A549 (cell line): ENCODE measurements at regions not wholly inside any gene's neighbourhood (a gene's known extent, or its start where the extent isn't known, plus 50 kb on each side); places are given as distances from the start of the nearest gene placed in this dataset.
A peak's percentile ranks its signal among the peaks of the same experiment; 100 is the strongest.

Source experiments
- ATAC-seq, 2 experiments: fragments of 200-7000 bp in 1 of 2; fragments of >200 bp in 1 of 2; cut with Nextera tagmentation in 1 of 2; cut with Tn5 transposase in 1 of 2; 3 replicates each; pipeline versions ENCODE4 v1.8.0 to v1.9.1; 2018 to 2020; ENCODE audit warnings: mild to moderate bottlenecking in 1 of 2, moderate library complexity in 1 of 2
- CTCF ChIA-PET: fragments of 300-600 bp; sonication (Branson Sonifier 250); formaldehyde crosslinking; extraction: SDS; loops from one replicate; lab custom pipeline; 2021; ENCODE audit warnings: antibody characterized with exemption, inconsistent platforms; lab: Yijun Ruan, JAX
- POLR2A ChIA-PET: fragments of 350-600 bp; formaldehyde crosslinking; extraction: SDS; loops from one replicate; lab custom pipeline; 2021; ENCODE audit warnings: antibody characterized with exemption, inconsistent platforms; lab: Yijun Ruan, JAX
- DNase-seq, 2 experiments: peaks; one replicate each; pipeline versions ENCODE4 v3.0.0 to v3.0.0-alpha.2; 2011 to 2016; ENCODE audit warnings: low read depth in 1 of 2, low spot score in 1 of 2
- FAIRE-seq: peaks from 2 replicates; lab custom pipeline; 2011; peaks lifted over from hg19 to GRCh38; lab: Jason Lieb, UNC
- H3K27ac ChIP-seq, 2 experiments: fragments of >200 bp; sonication (Bioruptor Twin); formaldehyde crosslinking; 3 replicates each; pipeline ENCODE4 v1.5.1; 2016 to 2017
- H3K4me1 ChIP-seq: fragments of >200 bp; sonication (Bioruptor Twin); formaldehyde crosslinking; 3 replicates; pipeline ENCODE4 v1.6.1; 2016
- H3K4me2 ChIP-seq: fragments of >200 bp; sonication (Bioruptor Twin); formaldehyde crosslinking; 3 replicates; pipeline ENCODE4 v1.6.1; 2016
- H3K4me3 ChIP-seq: fragments of >200 bp; sonication (Bioruptor Twin); formaldehyde crosslinking; 3 replicates; pipeline ENCODE4 v1.5.1; 2016
- H3K9me3 ChIP-seq: fragments of >200 bp; sonication (Bioruptor Twin); formaldehyde crosslinking; 3 replicates; pipeline ENCODE4 v1.6.1; 2016
- BHLHE40 ChIP-seq: IDR thresholded peaks from 2 replicates; pipeline ENCODE4 v1.6.1; 2012; ENCODE audit warnings: low read depth, low read length, inconsistent platforms
- CHD2 ChIP-seq: fragments of 150-350 bp; IDR thresholded peaks from 2 replicates; pipeline ENCODE4 v1.6.1; 2014; ENCODE audit warnings: low read length; ENCODE audit not compliant: partially characterized antibody
- CHD4 ChIP-seq: fragments of 200-600 bp; sonication (generic); IDR thresholded peaks from 2 replicates; pipeline ENCODE4 v1.6.1; 2016; ENCODE audit warnings: antibody characterized with exemption, mild to moderate bottlenecking, borderline replicate concordance
- CTCF ChIP-seq: fragments of >200 bp; sonication (Bioruptor Twin); formaldehyde crosslinking; IDR thresholded peaks from 3 replicates; pipeline ENCODE4 v1.5.1; 2016
- ELK1 ChIP-seq: fragments of 150-350 bp; IDR thresholded peaks from 2 replicates; pipeline ENCODE4 v1.6.1; 2014; ENCODE audit warnings: low read depth, mild to moderate bottlenecking, low read length
- EP300 ChIP-seq, 2 experiments: fragments of >200 bp; sonication (Bioruptor Twin); formaldehyde crosslinking; IDR thresholded peaks; 2 replicates in 1 of 2; 3 replicates in 1 of 2; pipeline ENCODE4 v1.6.1; 2016 to 2017
- FOXS1 ChIP-seq: fragments of 250-450 bp; sonication (Bioruptor Pico); IDR thresholded peaks from 2 replicates; pipeline ENCODE4 v1.5.0; 2020; ENCODE audit warnings: mild to moderate bottlenecking, moderate library complexity
- HDAC2 ChIP-seq: fragments of 200-600 bp; sonication (generic); IDR thresholded peaks from 2 replicates; pipeline ENCODE4 v1.6.1; 2016
- HEYL ChIP-seq: fragments of 250-450 bp; sonication (Bioruptor Pico); IDR thresholded peaks from 2 replicates; pipeline ENCODE4 v1.8.0; 2021; ENCODE audit warnings: mild to moderate bottlenecking, moderate library complexity
- HMGXB4 ChIP-seq: fragments of 250-450 bp; sonication (Bioruptor Pico); IDR thresholded peaks from 2 replicates; pipeline ENCODE4 v1.5.0; 2021; ENCODE audit warnings: mild to moderate bottlenecking, moderate library complexity, borderline replicate concordance
- HOXA7 ChIP-seq: fragments of 250-450 bp; sonication (Bioruptor Pico); IDR thresholded peaks from 2 replicates; pipeline ENCODE4 v1.5.0; 2020; ENCODE audit warnings: mild to moderate bottlenecking, moderate library complexity
- MYC ChIP-seq: IDR thresholded peaks from 2 replicates; pipeline ENCODE4 v1.6.1; 2012; ENCODE audit warnings: mild to moderate bottlenecking, inconsistent platforms, low read length, improper control_type of control experiment, borderline replicate concordance
- RARB ChIP-seq: fragments of 250-450 bp; sonication (Bioruptor Pico); IDR thresholded peaks from 2 replicates; pipeline ENCODE4 v1.8.0; 2021; ENCODE audit warnings: mild to moderate bottlenecking, moderate library complexity
- RFX5 ChIP-seq: fragments of 450-650 bp; IDR thresholded peaks from 2 replicates; pipeline ENCODE4 v1.7.1; 2014; ENCODE audit warnings: antibody characterized with exemption, mild to moderate bottlenecking, moderate library complexity
- RNF2 ChIP-seq: fragments of 200-600 bp; sonication (generic); IDR thresholded peaks from 2 replicates; pipeline ENCODE4 v1.6.1; 2016; ENCODE audit warnings: low read depth, mild to moderate bottlenecking, antibody characterized with exemption, moderate library complexity, borderline replicate concordance
- SMC3 ChIP-seq: fragments of >200 bp; sonication (Bioruptor Twin); formaldehyde crosslinking; IDR thresholded peaks from 3 replicates; pipeline ENCODE4 v1.6.1; 2018; ENCODE audit warnings: inconsistent platforms
- WGBS: methylation state at CpG from one replicate; pipeline ENCODE4 v1.1.6; 2017; ENCODE audit errors: missing lambda C conversion rate; 5-methylcytosine and 5-hydroxymethylcytosine counted together

GRCh38 chr17:17398943-17399926, 77.6 kb upstream of the MED9 start (continued):
- no peak for TF ChIP-seq HOXA7 (CRISPR knock-in tag)

GRCh38 chr17:17400070-17400469, 76.7 kb upstream of the MED9 start:
- Histone ChIP-seq H3K4me3 (no peak overlapping the region), H3K27ac (no peak overlapping the region), H3K4me1 (peaks cover 6% of the 10 kb centered on the region; the same call in 1 of the 3 replicates), H3K4me2 (no peak overlapping the region), H3K9me3 (no peaks in the 10 kb centered on the region)
- 74% methylated on average over 12 of the region's 12 CpGs for WGBS
- POLR2A ChIA-PET, result no interaction called here
- FAIRE-seq, result peak; percentile 67
- no peak for ATAC-seq
- no peak for DNase-seq
- CTCF ChIA-PET, result interaction anchor here (0.7 to 1.3 kb wide), 4 partner anchors 8 to 19 kb away, joined by 3 to 4 read pairs (median 3); no protein-coding TSS in a partner anchor
- TF ChIP-seq RFX5, result no peak
- TF ChIP-seq MYC, result no peak
- no peak for TF ChIP-seq RARB (CRISPR knock-in tag)
- TF ChIP-seq CHD4, result no peak
- TF ChIP-seq CHD2, result no peak
- no peak for TF ChIP-seq FOXS1 (CRISPR knock-in tag)
- TF ChIP-seq HDAC2, result no peak

GRCh38 chr17:17400566-17401184, 76.1 kb upstream of the MED9 start:
- no peak for TF ChIP-seq HEYL
- TF ChIP-seq ELK1, result no peak
- ChIA-PET CTCF (interaction anchor here (0.7 to 1.3 kb wide), 4 partner anchors 9 to 18 kb away, joined by 3 to 4 read pairs (median 3); no protein-coding TSS in a partner anchor), POLR2A (no interaction called here)
- no peak for DNase-seq
- Histone ChIP-seq H3K9me3 (no peaks in the 10 kb centered on the region), H3K4me2 (no peak overlapping the region), H3K4me3 (no peak overlapping the region), H3K27ac (no peak overlapping the region), H3K4me1 (peaks cover 6% of the 10 kb centered on the region; the same call in 1 of the 3 replicates)
- FAIRE-seq, result no peak
- 73% methylated on average over 14 of the region's 14 CpGs for WGBS
- no peak for ATAC-seq

GRCh38 chr17:17401271-17401781, 75.5 kb upstream of the MED9 start:
- no peak overlapping the region for H3K27ac ChIP-seq
- ChIA-PET CTCF (interaction anchor here (1.1 kb wide), 1 partner anchor 10 kb away, joined by 3 read pairs; no protein-coding TSS in a partner anchor), POLR2A (interaction anchor here (0.7 kb wide), 1 partner anchor 11 kb away, joined by 5 read pairs; no protein-coding TSS in a partner anchor)
- TF ChIP-seq RNF2 (no peak), EP300 (IDR thresholded peaks at IDR 0.05) (no peak), CHD2 (no peak)
- peak; percentile 31 to 50 for DNase-seq
- no peak overlapping the region for H3K4me3 ChIP-seq
- no peak overlapping the region for H3K4me2 ChIP-seq
- H3K9me3 ChIP-seq, result no peaks in the 10 kb centered on the region
- FAIRE-seq, result no peak
- peak in 1 of 2 experiments; percentile 71; a peak in 3 of 6 replicates for ATAC-seq
- H3K4me1 ChIP-seq, result peaks cover 6% of the 10 kb centered on the region; the same call in 1 of the 3 replicates
- WGBS, result 43% methylated on average over 12 of the region's 12 CpGs

GRCh38 chr17:17402558-17402957, 74.2 kb upstream of the MED9 start:
- WGBS, result 64% methylated on average over 6 of the region's 6 CpGs

More at GRCh38 chr17:17402558-17402957, 74.2 kb upstream of the MED9 start:
- peaks cover 6% of the 10 kb centered on the region; the same call in 1 of the 3 replicates for H3K4me1 ChIP-seq
- ChIA-PET POLR2A (no interaction called here), CTCF (interaction anchor here (0.6 to 1.0 kb wide), 2 partner anchors 21 to 1449 kb away, joined by 3 read pairs; no protein-coding TSS in a partner anchor)
- H3K27ac ChIP-seq, result no peak overlapping the region
- DNase-seq (no peak), FAIRE-seq (no peak), ATAC-seq (no peak)
- TF ChIP-seq BHLHE40 (no peak), HDAC2 (no peak), CTCF (no peak), SMC3 (no peak), HMGXB4 (no peak)
- no peak overlapping the region for H3K4me2 ChIP-seq
- H3K9me3 ChIP-seq, result no peaks in the 10 kb centered on the region
- no peak overlapping the region for H3K4me3 ChIP-seq
